H9 (cell line): ENCODE measurements at regions not wholly inside any gene's neighbourhood (a gene's known extent, or its start where the extent isn't known, plus 50 kb on each side); places are given as distances from the start of the nearest gene placed in this dataset.
"Not testable (repeated sequence)": the region's sequence is repeated elsewhere in the genome, so short reads cannot be mapped to it uniquely, and the experiment has no call there.

Source experiments
- DNase-seq: peaks from one replicate; pipeline ENCODE4 v3.0.0-alpha.2; 2017
- H2AFZ ChIP-seq: one replicate; pipeline ENCODE4 v1.6.1; 2013; ENCODE audit warnings: mild to moderate bottlenecking, low read length, control low read depth, moderate library complexity
- H2AK5ac ChIP-seq: 2 replicates; pipeline ENCODE4 v1.6.1; 2013; ENCODE audit warnings: low read length, control low read depth, mixed read lengths; ENCODE audit not compliant: insufficient read length
- H2BK120ac ChIP-seq: one replicate; pipeline ENCODE4 v1.6.1; 2013; ENCODE audit warnings: low read depth, mild to moderate bottlenecking, low read length, control low read depth, inconsistent platforms; ENCODE audit not compliant: poor library complexity, severe bottlenecking
- H2BK12ac ChIP-seq: 2 replicates; pipeline ENCODE4 v1.6.1; 2013; ENCODE audit warnings: low read length, control low read depth, mixed read lengths, low read depth; ENCODE audit not compliant: insufficient read length
- H2BK15ac ChIP-seq: 2 replicates; pipeline ENCODE4 v1.6.1; 2013; ENCODE audit warnings: low read depth, low read length, control low read depth
- H2BK20ac ChIP-seq: one replicate; pipeline ENCODE4 v1.6.1; 2013; ENCODE audit warnings: low read depth, mild to moderate bottlenecking, low read length, control low read depth, inconsistent platforms; ENCODE audit not compliant: poor library complexity, severe bottlenecking
- H2BK5ac ChIP-seq: 2 replicates; pipeline ENCODE4 v1.6.1; 2013; ENCODE audit warnings: low read length, control low read depth, mixed read lengths; ENCODE audit not compliant: insufficient read length
- H3K14ac ChIP-seq: 2 replicates; pipeline ENCODE4 v1.6.1; 2013; ENCODE audit warnings: low read length, control low read depth; ENCODE audit not compliant: insufficient read depth
- H3K18ac ChIP-seq: 2 replicates; pipeline ENCODE4 v1.6.1; 2013; ENCODE audit warnings: low read depth, mild to moderate bottlenecking, mixed read lengths, low read length, control low read depth; ENCODE audit not compliant: insufficient read length
- H3K23ac ChIP-seq: 2 replicates; pipeline ENCODE4 v1.6.1; 2013; ENCODE audit warnings: low read length, control low read depth, mixed read lengths, low read depth; ENCODE audit not compliant: insufficient read length
- H3K23me2 ChIP-seq: 2 replicates; pipeline ENCODE4 v1.6.1; 2013; ENCODE audit warnings: low read depth, mild to moderate bottlenecking, mixed read lengths, low read length, control low read depth; ENCODE audit not compliant: insufficient read length, poor library complexity, severe bottlenecking
- H3K27ac ChIP-seq: 2 replicates; pipeline ENCODE4 v1.5.1; 2013; ENCODE audit warnings: low read length, control low read depth, mixed read lengths, low read depth; ENCODE audit not compliant: insufficient read length
- H3K27me3 ChIP-seq: 2 replicates; pipeline ENCODE4 v1.6.1; 2013; ENCODE audit warnings: low read length, control low read depth, inconsistent platforms; ENCODE audit not compliant: insufficient read depth
- H3K4ac ChIP-seq: 2 replicates; pipeline ENCODE4 v1.6.1; 2013; ENCODE audit warnings: low read depth, mild to moderate bottlenecking, control low read depth, inconsistent platforms, low read length, moderate library complexity
- H3K4me1 ChIP-seq: 2 replicates; pipeline ENCODE4 v1.6.1; 2013; ENCODE audit warnings: low read length, control low read depth, inconsistent platforms; ENCODE audit not compliant: insufficient read depth
- H3K4me2 ChIP-seq: 2 replicates; pipeline ENCODE4 v1.6.1; 2013; ENCODE audit warnings: low read length, control low read depth, mixed read lengths; ENCODE audit not compliant: insufficient read length, insufficient read depth
- H3K56ac ChIP-seq: 2 replicates; pipeline ENCODE4 v1.6.1; 2013; ENCODE audit warnings: low read depth, mild to moderate bottlenecking, mixed read lengths, low read length, control low read depth; ENCODE audit not compliant: insufficient read length
- H3K79me1 ChIP-seq: 2 replicates; pipeline ENCODE4 v1.6.1; 2013; ENCODE audit warnings: low read depth, mild to moderate bottlenecking, moderate library complexity, low read length, control low read depth, inconsistent platforms; ENCODE audit not compliant: insufficient read depth, poor library complexity, severe bottlenecking
- H3K79me2 ChIP-seq: 2 replicates; pipeline ENCODE4 v1.6.1; 2013; ENCODE audit warnings: low read length, control low read depth, inconsistent platforms; ENCODE audit not compliant: insufficient read depth
- H3K9ac ChIP-seq: 2 replicates; pipeline ENCODE4 v1.6.1; 2013; ENCODE audit warnings: low read length, control low read depth, mixed read lengths; ENCODE audit not compliant: insufficient read length; ENCODE audit errors: extremely low read depth
- H3K9me3 ChIP-seq: one replicate; pipeline ENCODE4 v1.6.1; 2013; ENCODE audit warnings: low read depth, low read length, inconsistent platforms; ENCODE audit not compliant: control insufficient read depth
- H3T11ph ChIP-seq: one replicate; pipeline ENCODE4 v1.6.1; 2013; ENCODE audit warnings: mild to moderate bottlenecking, low read length, control low read depth, inconsistent platforms
- H4K20me1 ChIP-seq: one replicate; pipeline ENCODE4 v1.6.1; 2013; ENCODE audit not compliant: control insufficient read depth, insufficient read length, insufficient read depth
- H4K5ac ChIP-seq: 2 replicates; pipeline ENCODE4 v1.6.1; 2013; ENCODE audit warnings: low read depth, mild to moderate bottlenecking, mixed read lengths, low read length, control low read depth; ENCODE audit not compliant: insufficient read length
- H4K8ac ChIP-seq: replicated peaks from 2 replicates; pipeline ENCODE4 v1.6.1; 2013; ENCODE audit warnings: low read length, control low read depth, mixed read lengths, low read depth; ENCODE audit not compliant: insufficient read length
- H4K91ac ChIP-seq: 2 replicates; pipeline ENCODE4 v1.6.1; 2013; ENCODE audit warnings: low read depth, mild to moderate bottlenecking, moderate library complexity, mixed read lengths, low read length, control low read depth; ENCODE audit not compliant: insufficient read length
- H3K27ac Mint-ChIP-seq, 3 experiments: 2 replicates in 2 of 3; 3 replicates in 1 of 3; pipeline ENCODE4 v1.8.0; 2020 to 2021; ENCODE audit warnings: mixed read lengths in 3 of 3, mild to moderate bottlenecking in 1 of 3, moderate library complexity in 1 of 3
- H3K27me3 Mint-ChIP-seq: 2 replicates; pipeline ENCODE4 v1.8.0; 2021; ENCODE audit warnings: low read depth, mild to moderate bottlenecking, moderate library complexity, mixed read lengths
- H3K36me3 Mint-ChIP-seq, 3 experiments: 2 replicates in 2 of 3; 3 replicates in 1 of 3; pipeline ENCODE4 v1.8.0; 2020 to 2021; ENCODE audit warnings: low read depth in 3 of 3, mixed read lengths in 3 of 3; ENCODE audit not compliant: insufficient read depth in 1 of 3
- H3K4me1 Mint-ChIP-seq, 2 experiments: 2 replicates each; pipeline ENCODE4 v1.8.0; 2020; ENCODE audit warnings: mixed read lengths in 2 of 2
- H3K4me3 Mint-ChIP-seq, 2 experiments: 2 replicates in 1 of 2; 3 replicates in 1 of 2; pipeline ENCODE4 v1.8.0; 2020 to 2021; ENCODE audit warnings: mild to moderate bottlenecking in 2 of 2, mixed read lengths in 2 of 2, moderate library complexity in 1 of 2
- H3K9me3 Mint-ChIP-seq, 2 experiments: 2 replicates in 1 of 2; 3 replicates in 1 of 2; pipeline ENCODE4 v1.8.0; 2020; ENCODE audit warnings: mild to moderate bottlenecking in 2 of 2, mixed read lengths in 2 of 2, moderate library complexity in 1 of 2
- WGBS: extraction: QIAGEN DNeasy Blood & Tissue Kit; methylation state at CpG from one replicate; pipeline ENCODE4 v1.1.7; 2013; ENCODE audit warnings: missing lambda C conversion rate, low lambda C conversion rate, mixed read lengths; ENCODE audit not compliant: insufficient read length; ENCODE audit errors: extremely low coverage; 5-methylcytosine and 5-hydroxymethylcytosine counted together

GRCh38 chr9:65454666-65455065, 169.7 kb upstream of the FOXD4L5 start:
- H3K27ac Mint-ChIP-seq, H2BK120ac ChIP-seq, H3T11ph ChIP-seq, H3K4me1 ChIP-seq, H4K5ac ChIP-seq, H2AK5ac ChIP-seq, H3K4me3 Mint-ChIP-seq, H4K20me1 ChIP-seq, H3K4me2 ChIP-seq, H3K79me2 ChIP-seq, H3K27ac ChIP-seq, H3K27me3 ChIP-seq, H4K91ac ChIP-seq, DNase-seq, H3K18ac ChIP-seq, H2BK5ac ChIP-seq, H3K27me3 Mint-ChIP-seq, H3K14ac ChIP-seq, H3K4ac ChIP-seq, H2BK20ac ChIP-seq, H3K79me1 ChIP-seq, H2AFZ ChIP-seq, H3K23me2 ChIP-seq, H3K56ac ChIP-seq, H2BK15ac ChIP-seq, H4K8ac ChIP-seq, H3K4me1 Mint-ChIP-seq, H3K23ac ChIP-seq, H2BK12ac ChIP-seq, H3K9ac ChIP-seq: not testable (repeated sequence)
- H3K9me3 ChIP-seq = peaks cover 51% of the 10 kb centered on the region
- H3K36me3 Mint-ChIP-seq = peaks cover 12 to 17% (median 16%) of the 10 kb centered on the region in 3 experiments; a peak in 6 of 7 replicates
- WGBS = no CpG with 5 or more reads among the region's 13 CpGs
- peaks cover 75 to 83% of the 10 kb centered on the region in 2 experiments for H3K9me3 Mint-ChIP-seq

DNA sequence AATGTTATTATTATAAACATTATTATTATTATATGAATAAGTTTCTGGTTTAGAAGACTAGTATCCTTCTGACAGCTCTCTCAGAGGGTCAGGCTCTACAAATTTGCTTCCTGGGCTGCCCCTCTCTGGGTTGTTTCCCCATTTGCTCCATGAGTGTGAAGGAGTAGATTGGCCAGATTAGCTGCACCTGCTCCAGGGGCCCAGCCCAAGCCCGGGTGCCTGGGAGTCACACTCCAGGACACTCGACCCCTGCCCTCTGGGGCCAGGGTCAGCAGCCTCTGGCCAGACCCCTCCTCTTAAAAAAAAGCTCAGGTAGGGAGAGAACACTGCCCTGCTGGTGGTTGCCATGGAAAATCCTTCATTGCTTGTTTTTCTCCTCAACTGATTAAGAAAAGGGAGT, 169.0 kb upstream of the FOXD4L5 start:
- H3K4ac ChIP-seq, H3K4me1 Mint-ChIP-seq, H4K91ac ChIP-seq, H3K23ac ChIP-seq, DNase-seq, H3K4me1 ChIP-seq, H3K23me2 ChIP-seq, H3K14ac ChIP-seq, H3K79me2 ChIP-seq, H4K8ac ChIP-seq, H3T11ph ChIP-seq, H3K4me2 ChIP-seq, H2BK15ac ChIP-seq, H3K9ac ChIP-seq, H3K79me1 ChIP-seq, H2BK5ac ChIP-seq, H3K27me3 Mint-ChIP-seq, H2AK5ac ChIP-seq, H3K27ac ChIP-seq, H3K27ac Mint-ChIP-seq, H3K18ac ChIP-seq, H2BK12ac ChIP-seq, H2AFZ ChIP-seq, H3K56ac ChIP-seq, H2BK120ac ChIP-seq, H4K5ac ChIP-seq, H3K27me3 ChIP-seq, H4K20me1 ChIP-seq, H3K4me3 Mint-ChIP-seq, H2BK20ac ChIP-seq: not testable (repeated sequence)
- H3K36me3 Mint-ChIP-seq = peaks cover 10 to 19% (median 16%) of the 10 kb centered on the region in 3 experiments; a peak in 6 of 7 replicates
- WGBS = no CpG with 5 or more reads among the region's 2 CpGs
- peaks cover 75 to 83% of the 10 kb centered on the region in 2 experiments for H3K9me3 Mint-ChIP-seq
- peaks cover 51% of the 10 kb centered on the region for H3K9me3 ChIP-seq
